GM21717 (cell line): ENCODE measurements at regions not wholly inside any gene's neighbourhood (a gene's known extent, or its start where the extent isn't known, plus 50 kb on each side); places are given as distances from the start of the nearest gene placed in this dataset.

Experiments
- ATAC-seq: cut with Tn5 transposase; IDR thresholded peaks from one replicate; pipeline ENCODE4 v1.9.1; 2021; ENCODE audit warnings: mild to moderate bottlenecking, moderate library complexity; ENCODE audit not compliant: unreplicated experiment

DNA sequence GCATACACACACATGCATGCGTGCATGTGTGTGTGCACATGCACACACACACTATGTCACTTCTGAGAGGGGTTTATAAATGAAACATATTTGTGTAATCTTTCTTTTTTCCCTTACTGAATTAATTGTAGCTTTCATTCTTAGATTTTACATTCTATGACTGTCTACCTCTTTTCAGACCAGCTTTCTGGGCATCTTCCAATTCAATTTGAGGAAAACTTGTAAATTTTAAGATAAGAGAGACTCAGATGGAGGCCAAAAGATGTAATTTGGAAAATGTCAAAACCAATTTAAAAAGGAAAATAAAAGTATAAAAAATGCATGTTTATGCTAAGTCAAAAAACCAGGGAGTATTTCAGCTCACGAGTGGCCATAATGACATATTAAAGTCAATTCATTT lies 594.5 kb downstream of the OLFM4 start:
- ATAC-seq = no peak

DNA sequence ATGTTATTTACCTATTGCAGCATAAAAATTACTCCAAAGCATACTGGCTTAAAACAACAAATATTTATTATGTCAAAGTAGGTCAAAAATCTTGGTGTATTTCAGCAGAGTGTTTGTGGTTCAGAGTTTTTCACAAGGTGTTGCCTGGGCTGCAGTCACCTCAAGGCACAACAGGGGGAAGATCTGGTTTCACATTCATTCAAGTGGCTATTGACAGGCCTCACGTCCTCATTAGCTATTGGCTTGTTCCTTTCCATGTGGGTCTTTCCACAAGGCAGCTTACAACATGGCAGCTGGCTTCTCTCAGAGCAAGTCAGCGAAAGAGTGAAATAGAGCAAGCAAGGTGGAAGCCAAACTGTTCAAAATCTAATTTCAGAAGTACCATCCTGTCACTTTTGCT lies 602.9 kb downstream of the OLFM4 start:
- ATAC-seq = no peak

DNA sequence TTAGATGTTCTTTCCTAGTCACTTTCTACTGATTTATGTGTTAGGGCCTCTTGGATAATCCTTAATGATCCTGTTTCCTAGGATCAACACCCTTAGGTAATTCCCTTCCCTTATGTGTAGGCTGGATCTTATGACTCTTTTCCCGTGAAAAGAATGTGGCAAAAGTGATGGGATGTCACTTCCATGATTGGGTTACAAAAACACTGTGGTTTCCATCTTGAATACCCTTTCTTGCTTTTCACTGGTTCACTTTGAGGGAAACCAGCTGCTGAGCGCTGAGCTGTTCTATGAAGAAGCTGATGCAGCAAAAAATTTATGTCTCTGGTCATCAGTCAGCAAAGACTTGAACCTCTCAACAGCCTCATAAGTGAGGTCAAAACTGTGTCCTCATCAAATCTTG lies 609.4 kb downstream of the OLFM4 start:
- no peak for ATAC-seq

DNA sequence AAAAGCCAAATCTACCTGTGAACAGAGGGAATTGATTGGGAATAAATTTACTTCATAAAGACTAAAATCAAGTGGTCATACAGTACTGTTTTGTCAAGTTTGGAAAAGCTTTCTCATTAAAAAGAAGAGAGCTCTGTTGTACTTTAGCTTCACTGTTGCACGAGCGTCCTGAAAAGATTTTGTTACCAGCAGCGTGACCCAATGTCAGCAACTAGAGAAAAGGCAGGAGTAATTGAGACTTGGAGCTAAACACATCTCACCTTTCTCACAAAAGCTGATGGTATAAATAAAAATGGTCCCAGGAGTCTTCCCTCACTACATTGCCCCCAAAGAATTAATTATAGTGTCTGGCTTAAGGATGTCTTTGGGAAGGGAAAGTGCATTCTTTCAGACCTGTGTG lies 613.7 kb downstream of the OLFM4 start:
- no peak for ATAC-seq

DNA sequence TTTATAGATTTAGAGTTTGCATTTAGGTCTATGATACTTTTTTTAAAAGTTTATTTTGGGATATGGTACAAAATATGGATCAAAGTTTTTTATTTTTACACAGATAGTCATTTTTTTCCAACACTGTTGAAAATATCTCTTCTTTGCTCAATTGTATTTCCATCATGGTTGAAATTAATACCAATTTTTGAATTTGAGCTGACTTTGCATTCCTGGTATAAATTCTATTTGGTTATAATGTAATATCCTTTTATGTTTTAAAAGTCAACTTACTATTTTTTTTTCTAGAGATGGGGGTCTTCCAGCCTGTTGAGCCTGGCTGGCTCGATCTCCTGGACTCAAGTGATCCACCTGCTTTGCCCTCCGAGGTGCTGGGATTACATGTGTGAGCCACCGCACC lies 620.1 kb downstream of the OLFM4 start:
- ATAC-seq = no peak

DNA sequence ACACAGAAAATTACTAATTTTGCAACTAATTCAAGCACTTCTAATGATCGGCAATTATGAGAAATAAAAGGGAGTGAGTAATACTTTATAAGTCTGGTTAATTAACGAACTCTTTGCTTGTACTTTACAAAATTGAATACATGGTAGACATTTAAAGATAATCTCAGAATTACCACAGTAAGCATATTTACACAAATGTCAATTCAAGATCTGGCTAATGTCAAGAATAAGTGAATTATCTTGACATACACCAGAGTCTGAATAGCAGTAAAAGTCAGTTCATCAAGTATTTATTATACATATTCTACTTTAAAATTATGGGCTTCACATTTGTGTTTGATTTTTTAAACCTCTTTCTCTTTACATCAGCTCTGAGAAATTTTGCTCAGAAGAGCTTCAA lies 643.4 kb downstream of the OLFM4 start:
- no peak for ATAC-seq

DNA sequence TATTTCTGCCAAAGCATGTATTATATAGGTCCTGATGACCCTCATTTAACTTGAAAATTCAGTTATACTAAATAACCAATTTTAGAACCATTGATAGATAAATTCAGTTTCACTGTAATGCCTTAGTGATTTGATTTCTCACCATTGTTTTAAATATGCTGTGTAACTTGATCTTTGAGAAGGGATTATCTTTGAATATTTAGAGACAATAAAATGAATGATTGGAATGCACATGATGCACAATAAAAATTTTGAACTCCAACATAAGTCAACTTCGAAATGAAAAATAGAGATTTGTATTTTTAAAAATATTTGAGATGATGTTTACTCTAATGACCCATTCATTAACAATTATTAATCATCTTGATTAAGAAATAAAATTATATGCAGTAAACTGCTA lies 654.5 kb downstream of the OLFM4 start:
- no peak for ATAC-seq

DNA sequence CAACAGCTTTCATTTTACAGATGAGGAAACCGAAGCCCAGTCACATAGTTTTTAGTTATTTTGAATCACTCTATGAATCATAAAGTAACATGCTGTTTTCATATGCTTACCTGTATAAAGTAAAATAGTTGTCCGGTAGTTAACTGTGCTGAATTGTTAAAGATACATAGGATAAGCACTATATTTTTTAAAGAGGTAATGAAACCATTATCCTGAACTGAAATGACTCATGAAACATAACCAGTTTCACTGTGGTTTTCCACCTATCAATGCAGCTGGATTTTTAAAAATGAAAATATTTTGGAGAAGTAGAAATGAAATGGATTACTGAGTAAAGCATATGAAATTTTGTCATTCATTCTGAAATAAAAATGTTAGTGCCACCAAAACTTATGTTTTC lies 655.0 kb downstream of the OLFM4 start:
- ATAC-seq = no peak

DNA sequence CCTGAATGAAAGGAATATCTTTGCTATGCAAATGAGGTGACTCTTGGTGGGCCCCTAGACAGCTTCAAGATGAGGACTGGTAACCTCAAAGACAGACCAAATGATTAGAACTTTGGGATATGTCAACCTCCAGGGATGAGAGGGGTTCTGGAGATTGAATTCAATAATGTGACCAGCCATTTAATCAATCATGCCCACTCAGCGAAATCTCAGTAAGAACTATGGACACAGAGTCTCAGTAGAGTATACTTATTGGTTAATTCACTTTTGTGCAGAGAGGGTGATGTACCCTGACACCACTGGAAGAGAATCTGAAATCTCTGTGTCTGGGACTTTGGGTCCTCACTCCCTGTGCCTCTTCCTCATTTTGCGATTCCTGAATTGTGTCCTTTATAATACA lies 662.8 kb downstream of the OLFM4 start:
- no peak for ATAC-seq

DNA sequence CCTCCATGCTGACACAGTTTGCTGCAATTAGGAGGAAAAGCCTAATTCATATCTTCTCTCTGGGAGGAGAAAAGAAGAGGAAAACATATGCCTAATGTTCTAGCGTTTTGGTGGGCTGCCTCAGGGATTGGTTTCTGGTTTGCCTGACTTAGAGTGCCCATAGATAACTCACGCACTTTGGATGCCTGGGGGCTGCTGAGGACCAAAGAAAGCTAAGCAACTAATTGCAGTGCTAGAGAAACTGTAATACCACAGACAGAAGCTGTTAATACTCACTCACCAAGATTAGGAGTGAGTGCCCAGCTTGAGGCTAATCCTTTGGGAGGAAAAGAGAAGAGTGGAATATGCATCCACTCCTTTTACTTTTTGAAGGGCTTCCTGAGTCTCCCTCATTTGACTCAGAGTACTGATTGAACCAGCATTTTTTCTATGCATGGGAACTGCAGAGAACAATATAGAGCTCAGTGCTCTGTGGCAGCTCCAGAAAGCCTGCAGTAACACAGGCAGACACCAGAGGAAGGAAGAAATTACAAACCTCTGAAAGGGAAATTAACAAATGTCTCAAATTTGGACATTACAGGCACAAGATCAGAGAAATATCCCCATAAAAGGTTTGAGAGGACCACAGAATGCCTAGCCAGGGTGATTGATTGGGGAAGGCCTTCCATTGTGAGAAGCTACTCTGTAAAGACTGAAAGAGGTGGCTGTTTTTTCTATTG lies 666.4 kb downstream of the OLFM4 start:
- ATAC-seq = no peak

DNA sequence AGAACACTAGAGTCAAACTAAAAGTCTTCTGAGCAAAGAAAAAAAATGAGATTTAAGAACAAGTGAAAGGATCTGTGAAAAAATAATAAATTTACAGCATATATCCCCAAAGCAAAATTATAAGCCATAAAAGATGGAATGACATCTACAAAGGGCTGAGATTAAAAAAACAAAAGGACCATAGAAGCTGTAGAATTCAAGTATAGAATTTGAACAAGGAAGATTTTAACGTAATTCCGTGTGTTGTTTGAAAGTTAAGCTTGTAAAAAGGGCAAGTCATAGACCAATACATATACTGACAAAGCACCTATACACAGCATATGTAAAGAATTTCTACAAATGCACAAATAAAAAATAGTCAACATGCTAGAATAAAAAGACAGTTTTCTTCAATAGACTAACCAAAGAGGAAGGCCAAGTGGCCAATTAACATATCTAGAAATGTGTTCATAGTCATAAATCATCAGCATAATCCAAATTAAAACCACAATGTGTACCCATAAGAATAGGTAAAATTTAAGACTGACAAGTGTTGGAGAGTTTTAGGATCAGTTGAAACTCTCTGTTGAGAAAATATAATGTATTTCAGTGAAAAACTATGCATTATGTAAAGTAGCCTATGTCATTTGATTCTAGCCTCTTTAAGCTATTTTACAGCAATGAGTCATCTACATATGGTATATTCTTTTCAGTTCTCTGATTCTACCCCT lies 674.9 kb downstream of the OLFM4 start:
- no peak for ATAC-seq

DNA sequence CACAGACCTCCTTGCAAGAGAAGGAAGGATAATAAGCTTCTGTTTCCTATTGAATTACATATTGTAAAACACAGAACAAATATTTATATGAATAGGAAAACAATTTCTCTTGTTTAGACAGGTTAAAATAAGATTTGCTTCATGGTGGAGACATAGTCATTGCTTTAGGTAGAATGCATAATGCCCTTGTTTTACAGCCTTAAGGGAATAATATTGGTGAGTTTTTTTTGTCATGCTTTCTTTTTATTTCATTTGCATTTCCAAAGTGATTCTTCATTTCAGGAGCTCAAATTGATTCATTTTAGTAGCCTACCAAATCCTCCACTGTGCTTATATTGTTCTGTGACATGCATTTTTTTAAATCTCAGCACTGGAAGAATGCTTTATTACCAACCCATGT lies 690.7 kb downstream of the OLFM4 start:
- no peak for ATAC-seq

DNA sequence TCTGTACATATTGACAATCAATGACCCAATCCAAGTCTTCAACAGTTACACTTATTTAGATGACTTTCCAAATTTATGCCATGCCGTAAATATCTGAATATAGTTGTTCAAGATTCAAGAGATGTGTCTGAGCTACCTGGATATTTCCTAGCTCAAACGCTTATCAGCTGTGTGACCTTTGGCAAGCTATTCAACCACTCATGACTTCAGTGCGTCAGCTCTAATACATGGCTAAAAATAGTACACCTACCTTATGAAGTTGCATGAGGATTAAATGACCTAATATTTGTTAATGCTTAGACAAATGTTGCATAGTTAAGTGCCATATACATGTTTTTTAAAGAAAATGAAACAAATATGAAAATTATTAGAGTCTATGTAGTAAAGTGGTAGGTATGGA lies 704.1 kb downstream of the OLFM4 start:
- no peak for ATAC-seq

DNA sequence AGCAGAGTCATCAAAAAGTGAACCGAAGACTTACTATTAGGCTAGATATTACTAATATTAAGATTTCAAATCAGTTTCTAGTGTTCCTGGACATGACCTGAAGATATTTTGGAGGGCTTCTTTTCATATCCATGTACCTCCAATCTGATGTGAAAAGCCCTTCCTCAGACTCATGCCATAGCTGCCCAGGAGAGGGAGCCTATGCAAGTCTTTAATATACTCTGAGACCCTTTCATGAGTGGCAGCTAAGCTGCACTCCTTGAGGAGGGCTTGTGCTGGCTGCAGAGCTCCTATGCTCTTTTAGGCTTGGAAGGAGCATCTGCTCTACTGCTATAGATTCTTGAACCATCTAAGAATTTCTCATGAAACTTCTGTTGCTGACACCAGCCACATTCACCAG lies 715.3 kb downstream of the OLFM4 start:
- ATAC-seq = no peak

DNA sequence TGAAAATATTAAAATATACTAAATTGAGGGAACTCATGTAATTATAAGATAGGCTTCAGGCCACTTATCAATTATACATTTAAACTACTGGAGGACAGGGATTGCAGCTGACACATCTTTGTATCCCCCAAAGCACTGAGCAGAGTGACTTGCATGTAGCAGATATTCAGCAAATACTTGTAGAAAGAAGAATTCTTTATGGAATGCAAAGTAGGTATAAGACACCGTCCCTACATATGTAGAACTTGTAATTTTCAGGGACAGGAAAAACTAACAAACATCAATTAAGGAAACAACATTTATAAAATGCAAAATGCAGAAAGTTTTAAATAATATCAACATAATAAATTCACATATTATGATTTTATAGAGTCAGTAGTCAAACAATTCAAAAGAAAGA lies 719.2 kb downstream of the OLFM4 start:
- no peak for ATAC-seq

DNA sequence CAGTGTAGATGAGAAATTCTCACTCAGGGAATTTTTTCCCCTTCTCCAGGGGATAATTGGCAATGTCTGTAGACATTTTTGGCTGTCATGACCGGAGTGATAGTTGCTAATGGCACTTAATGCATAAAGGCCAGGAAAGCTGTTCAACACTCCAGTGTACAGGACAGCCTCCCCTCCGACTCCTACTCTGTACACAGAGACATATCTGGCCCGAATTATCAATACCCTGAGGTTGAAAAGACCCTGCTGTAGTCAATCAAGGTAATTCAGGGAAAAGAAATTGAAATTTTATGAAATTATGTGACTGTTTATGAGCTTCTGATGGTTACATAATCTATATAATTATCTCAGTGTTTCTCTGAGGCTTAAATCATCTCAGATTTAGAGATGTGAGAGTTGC lies 720.7 kb downstream of the OLFM4 start:
- no peak for ATAC-seq

DNA sequence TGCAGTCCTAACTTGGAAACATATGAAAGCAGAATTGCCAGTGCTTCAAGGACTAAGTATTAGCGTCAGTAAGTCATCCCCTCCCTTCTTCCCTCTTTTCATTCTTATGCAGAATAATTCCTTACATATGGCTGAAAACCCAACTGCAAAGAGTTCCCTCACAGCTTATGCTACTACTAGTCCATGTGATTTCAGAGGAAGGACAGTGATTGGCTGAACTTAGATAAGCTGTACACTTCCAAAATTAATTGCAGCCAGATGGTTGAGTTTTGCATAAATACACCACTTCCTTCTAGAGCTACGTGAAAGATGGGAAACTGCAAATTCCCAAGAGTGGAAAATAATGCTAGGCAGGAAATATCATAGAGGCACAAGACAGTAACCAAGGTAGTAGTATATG lies 730.4 kb downstream of the OLFM4 start:
- no peak for ATAC-seq

DNA sequence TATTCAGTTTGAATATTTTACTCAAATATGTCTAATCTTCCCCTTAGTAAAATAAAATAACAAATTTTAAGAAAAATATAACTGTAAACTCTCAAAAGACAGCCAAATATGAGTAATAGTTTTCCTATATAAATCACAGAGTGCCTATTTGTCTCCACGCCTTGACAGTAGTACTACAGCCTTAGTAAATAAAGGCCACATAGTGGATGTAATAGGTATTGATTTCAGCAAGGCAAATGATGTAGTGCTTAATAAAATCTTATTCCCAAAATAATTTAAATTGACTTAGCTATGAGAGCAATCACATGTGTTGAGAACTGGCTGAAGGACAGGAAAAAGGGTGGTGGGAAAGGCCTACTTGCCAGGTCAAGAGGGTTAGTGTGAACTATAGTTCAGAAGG lies 747.2 kb downstream of the OLFM4 start:
- no peak for ATAC-seq

DNA sequence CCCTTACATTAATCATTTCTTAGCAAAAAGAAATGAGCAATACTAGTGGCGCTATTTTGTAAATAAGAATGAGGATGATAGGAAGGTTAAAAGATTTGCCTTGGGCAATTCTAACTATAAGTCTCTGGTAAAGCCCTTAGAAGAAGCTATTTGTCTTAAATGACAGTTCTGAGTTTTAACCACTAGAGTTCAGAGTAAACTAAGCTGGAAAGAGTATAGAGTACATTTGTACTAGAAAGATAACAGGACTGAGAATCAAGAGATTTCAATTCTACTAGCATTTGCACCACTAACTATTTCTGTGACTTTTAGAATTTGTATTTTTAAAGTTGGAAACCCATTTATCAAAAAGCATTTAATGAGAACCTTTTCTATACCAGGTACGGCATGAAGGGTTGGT lies 750.3 kb downstream of the OLFM4 start:
- no peak for ATAC-seq

DNA sequence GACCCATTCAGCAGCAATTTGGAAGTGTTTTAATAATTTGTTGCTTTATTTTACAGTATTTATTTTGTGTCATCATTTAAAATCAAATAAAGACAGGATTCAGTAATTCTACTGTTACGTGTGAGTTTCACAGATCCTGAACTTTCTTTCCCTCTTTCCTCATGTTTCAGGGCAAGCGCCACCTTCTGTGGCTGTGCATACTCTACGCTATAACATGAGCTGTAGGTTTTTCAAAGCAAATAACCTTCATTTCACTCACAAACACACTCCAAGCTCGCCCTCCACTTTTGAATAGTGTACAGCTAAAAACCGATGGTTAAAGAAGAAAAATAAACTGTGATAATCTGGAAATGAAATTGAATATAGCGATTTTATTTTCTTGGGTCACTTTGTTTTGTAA lies 753.3 kb downstream of the OLFM4 start:
- no peak for ATAC-seq

DNA sequence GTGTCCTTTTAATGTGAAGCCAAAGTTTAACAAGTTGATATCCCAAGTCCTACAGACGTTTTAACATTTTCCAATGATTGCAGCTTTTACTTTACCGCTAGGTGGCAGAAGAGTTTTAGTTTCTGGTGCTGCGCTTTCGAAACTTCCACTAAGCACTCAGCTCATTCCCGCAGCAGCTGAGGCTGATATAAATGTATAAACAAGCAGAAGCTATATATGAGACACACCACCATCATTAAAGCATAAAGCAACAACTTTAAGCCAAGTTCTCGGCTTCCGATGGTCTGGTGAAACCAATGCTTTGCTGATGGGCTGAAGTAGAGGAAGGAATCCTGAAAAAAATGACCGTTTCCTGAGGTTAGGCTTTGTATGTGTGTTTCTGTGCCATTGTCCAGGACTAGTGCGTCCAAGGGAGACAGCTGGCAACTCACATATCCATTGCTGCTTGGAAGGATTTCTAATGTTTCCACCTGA lies 753.9 kb downstream of the OLFM4 start:
- no peak for ATAC-seq

DNA sequence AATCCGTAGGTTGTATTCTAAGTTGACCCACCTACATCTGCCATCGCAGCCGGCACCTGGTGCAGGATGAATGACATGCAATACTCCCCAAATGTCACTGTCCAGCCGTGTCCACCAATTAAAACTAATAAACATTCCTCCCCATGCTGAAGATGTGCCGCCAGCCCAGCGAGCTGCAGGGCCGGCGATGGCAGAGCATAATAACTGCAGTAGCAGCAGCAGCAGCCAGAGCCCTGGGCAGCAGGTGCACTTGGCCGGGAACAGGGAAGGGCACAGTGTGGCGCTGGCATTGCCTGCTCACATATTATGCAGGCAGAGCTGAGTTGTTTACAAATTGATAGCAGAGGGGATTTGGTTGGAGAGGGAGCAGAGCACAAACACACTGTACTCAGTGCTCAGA lies 754.9 kb downstream of the OLFM4 start:
- no peak for ATAC-seq

DNA sequence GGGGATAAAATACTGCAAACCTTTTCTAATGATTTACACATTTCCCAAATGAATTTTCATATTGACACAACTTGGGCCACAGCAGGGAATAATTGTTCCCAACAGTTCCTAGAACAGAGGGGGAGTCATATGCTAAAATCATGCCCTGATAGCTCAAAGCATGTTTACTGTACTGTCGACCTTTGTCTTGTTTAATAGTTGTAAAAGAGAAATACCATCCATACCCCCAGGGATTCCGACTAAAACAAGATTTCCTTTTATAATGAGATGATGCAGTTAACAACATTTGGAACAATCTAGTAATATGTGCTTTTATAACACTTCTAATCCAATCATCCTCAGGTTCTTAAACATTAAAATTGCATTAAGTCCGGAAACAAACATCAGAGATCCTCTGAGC lies 759.7 kb downstream of the OLFM4 start:
- ATAC-seq = no peak
